ENCODE measurements at regions not wholly inside any gene's neighbourhood (a gene's known extent, or its start where the extent isn't known, plus 50 kb on each side); places are given as distances from the start of the nearest gene placed in this dataset.

- TF ChIP-seq CTCF (IDR thresholded peaks at IDR 0.05) (no peak), POLR2A (IDR thresholded peaks at IDR 0.05) (no peak)
Observed at GRCh38 chr17:34709158-34709754, 129.9 kb downstream of the TMEM132E start.

Measured in thyroid gland (tissue), 4 donors.